Hindlimb muscle (tissue), 1 donor: ENCODE measurements at regions not wholly inside any gene's neighbourhood (a gene's known extent, or its start where the extent isn't known, plus 50 kb on each side); places are given as distances from the start of the nearest gene placed in this dataset.
"Not testable (repeated sequence)": the region's sequence is repeated elsewhere in the genome, so short reads cannot be mapped to it uniquely, and the experiment has no call there.

Experiments used
- DNase-seq: peaks from one replicate; pipeline ENCODE4 v3.0.0-alpha.2; 2013

DNA sequence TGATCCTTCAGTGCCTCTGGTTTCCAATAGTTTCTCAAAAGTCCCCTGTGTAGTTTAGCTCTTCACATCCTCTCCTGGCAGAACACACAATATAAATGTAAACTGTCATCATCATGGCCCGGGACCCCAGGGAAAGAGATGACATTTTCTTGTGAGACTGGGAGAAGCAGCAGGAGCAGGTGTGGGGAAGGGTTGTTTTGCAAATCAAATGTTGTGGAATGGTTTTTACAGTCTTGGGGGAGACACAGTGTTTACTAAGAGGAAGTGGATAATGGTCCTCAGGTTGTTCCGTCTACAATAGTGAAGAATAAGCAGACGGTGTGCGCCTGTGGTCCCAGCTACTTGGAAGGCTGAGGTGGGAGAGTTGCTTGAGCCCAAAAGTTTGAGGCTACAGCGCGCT lies 159.1 kb downstream of the SEC23IP start:
- no peak for DNase-seq

- no peak for DNase-seq
Observed at GRCh38 chr10:120052964-120053702, 160.6 kb downstream of the SEC23IP start.

GRCh38 chr10:120059790-120060189 lies 167.3 kb downstream of the SEC23IP start:
- DNase-seq: not testable (repeated sequence)

DNA sequence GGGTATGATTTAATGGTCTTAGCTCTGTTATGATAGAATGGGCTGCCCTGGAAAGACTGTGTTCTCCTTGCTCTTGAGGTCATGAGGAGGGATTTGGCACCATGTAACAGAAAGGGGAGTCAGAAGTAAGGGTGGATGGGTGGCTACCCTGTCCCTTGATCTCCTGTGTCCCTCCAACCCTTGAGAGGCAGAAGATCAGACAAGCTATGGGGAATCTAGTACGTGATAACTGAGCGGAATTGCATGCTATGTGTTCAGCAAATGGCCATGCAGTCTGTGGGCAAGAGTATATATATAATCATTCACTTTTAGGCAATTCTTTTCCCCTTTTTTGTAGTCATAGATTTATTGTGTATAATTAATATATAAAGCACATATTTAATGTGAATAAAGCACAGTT lies 174.9 kb downstream of the SEC23IP start:
- no peak for DNase-seq

DNA sequence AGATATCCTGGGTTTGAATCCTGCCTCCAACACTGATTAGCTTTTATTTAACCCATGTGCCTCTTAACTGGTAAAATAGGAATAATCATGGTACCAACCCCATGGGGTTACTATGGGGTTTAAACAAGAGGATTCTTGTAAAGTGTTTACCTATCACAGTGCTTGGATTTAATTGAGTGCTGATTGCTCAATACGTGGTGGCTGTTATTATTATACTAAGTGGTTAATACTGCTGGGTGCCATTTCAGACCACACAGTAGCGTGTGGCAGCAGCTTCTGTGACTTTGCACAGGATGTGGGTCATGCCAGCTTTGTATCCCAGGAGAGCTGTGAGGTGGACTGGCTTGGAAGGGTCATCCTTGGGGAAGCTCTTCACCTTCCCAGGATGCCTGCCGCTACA lies 177.2 kb downstream of the SEC23IP start:
- no peak for DNase-seq

DNA sequence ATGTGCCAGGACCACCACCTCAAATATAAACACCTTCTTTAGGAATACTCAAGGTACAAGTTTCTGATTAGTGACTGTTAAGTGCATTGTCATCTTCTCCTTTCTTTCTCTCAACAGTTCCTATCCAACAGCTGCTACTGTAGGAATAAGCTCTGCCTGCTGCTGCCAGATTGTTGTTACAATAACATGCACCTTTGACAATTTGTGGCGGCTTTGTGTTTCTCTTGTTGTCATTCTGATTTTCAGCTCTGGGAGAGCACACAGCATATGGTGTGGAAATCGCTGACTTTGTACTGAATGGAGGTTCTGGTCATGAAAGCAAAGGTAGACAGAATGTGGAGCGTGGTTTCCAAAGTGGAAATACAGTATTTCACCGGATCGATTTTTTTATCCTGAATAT lies 182.8 kb downstream of the SEC23IP start:
- no peak for DNase-seq

DNA sequence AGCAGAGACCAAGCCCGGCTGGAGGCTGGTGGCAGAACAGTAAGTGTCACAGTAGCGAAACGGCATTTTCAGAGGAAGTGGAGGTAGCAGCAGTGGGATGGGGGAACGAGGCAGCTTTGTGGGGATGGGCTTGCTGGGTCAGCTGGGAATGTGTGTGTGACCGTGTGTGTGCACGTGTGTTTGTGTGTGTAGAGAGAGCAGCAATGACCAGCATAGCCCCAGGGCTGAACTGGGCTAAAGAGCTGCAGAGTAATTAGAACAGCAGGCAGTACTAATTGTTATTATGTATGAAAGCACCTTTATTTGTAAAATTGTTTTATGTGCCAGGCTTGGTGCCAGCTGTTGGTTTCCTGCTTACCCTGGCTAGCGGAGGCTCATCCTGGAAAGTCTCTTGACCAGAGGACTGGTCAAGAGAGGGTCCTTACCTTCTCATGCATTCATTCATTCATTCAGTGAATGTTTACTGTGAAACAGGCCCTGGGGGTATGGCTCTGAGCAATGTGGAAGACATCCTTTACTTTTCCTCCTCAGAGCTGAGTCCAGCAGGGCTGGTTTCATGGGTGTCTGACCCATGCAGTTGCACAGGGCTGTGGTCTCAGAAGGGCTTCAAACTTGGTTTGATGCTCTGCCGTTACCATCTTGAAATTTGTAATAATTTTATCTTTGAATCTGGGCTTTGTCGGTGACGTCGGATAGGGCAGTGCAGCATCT lies 184.6 kb downstream of the SEC23IP start:
- DNase-seq: no peak

GRCh38 chr10:120077707-120078492 lies 185.4 kb downstream of the SEC23IP start:
- no peak for DNase-seq

DNA sequence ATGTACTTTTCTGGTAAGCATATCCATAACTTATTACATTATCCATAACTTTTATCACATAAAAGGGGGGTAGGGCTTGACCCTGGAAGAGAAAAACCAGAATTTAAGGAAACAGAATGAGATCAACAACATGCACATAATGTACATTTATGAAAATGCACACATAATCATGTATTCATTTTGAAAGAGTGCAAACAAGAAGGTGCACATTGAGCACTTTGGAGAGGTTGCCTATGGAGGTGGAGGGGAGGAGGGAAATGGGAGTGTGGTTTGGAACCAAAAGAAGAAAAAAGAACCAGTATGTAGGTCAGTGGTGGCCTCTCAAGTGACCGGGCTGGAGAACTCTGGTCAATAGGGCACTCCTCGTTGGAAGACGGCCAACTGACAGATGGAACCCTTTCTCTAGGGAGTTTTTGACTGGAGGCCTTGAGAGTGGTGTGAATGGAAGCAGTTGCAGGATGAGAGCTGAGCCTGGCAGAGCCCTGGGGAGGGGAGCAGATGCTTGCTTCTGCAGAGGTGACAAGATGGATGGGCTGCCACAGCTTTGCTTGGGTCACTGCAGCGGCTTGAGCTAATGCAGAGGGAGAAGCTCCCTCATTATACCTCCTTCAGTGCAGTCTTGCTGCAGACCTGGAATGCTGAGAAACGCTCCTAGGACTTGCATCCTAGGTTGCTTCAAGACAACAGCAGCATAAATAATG lies 192.7 kb downstream of the SEC23IP start:
- DNase-seq: no peak

DNA sequence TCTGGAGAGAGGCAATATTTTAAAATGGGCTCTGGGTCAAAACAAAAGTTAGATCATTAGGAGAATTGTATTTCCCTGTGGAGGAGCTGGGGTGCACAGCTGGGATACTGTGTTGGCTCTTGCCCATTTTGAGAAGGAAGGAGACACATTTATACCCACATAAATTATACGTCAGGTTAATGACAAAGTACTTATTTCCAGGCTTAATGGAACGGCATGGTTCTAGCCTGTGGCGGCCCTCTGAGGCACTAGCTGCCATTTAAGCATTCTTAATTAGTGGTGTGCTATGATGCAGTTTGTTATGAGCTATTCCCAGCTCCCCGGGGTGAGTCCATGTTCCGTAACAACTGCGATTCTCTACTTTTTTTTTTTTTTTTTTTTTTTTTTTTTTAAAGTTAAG lies 193.5 kb downstream of the SEC23IP start:
- DNase-seq: no peak

- no peak for DNase-seq
Observed at GRCh38 chr10:120087109-120087508, 194.6 kb downstream of the SEC23IP start.

DNA sequence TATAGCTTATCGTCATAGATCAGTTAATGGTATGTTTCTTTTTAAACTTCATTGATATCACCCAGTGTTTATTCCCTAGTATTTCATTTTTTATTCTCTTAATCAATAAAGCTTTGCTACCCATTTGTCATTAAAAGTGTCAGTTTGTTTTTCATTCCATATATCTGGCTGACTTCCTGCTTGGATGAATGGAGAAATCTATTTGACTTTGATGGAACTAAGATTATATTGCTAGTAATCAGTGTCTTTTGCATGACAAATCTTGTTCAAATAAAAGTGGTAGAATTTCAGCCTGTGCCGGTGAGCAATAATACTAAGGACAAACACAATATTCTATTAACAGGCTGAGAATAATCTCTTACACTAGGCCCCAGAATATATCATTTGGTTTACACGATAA lies 203.3 kb downstream of the SEC23IP start:
- no peak for DNase-seq

DNA sequence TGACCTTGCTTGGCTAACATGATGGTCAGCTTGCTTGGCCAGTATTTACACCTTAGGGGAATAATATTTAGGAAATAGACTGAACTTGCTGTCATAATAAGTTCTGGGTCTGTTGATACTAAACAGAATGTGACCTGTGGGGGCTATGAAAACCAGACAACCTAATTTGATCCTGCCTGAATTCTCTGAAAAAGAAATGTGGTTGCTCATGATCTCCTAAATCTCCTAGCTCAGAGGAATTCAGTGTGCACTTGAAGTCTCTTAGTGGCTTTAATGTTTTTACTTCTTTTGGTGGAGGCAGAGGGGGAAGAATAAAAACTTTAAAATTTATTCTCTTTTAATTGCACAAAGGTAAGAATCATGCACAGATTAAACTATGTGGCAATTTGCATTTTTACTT lies 205.2 kb downstream of the SEC23IP start:
- no peak for DNase-seq

- DNase-seq: no peak
Observed at GRCh38 chr10:120098232-120098930, 205.9 kb downstream of the SEC23IP start.

- no peak for DNase-seq
Observed at GRCh38 chr10:120103738-120104560, 211.4 kb downstream of the SEC23IP start.

- no peak for DNase-seq
Observed at GRCh38 chr10:120105001-120105400, 212.5 kb downstream of the SEC23IP start.

GRCh38 chr10:120105492-120105891 lies 213.0 kb downstream of the SEC23IP start:
- no peak for DNase-seq

GRCh38 chr10:120108916-120109315 lies 216.4 kb downstream of the SEC23IP start:
- DNase-seq: no peak

GRCh38 chr10:120109725-120110124 lies 217.2 kb downstream of the SEC23IP start:
- not testable (repeated sequence) for DNase-seq

GRCh38 chr10:120110196-120110595 lies 217.7 kb downstream of the SEC23IP start:
- DNase-seq: no peak

GRCh38 chr10:120111628-120112027 lies 219.1 kb downstream of the SEC23IP start:
- no peak for DNase-seq
